ENCODE measurements at regions not wholly inside any gene's neighbourhood (a gene's known extent, or its start where the extent isn't known, plus 50 kb on each side); places are given as distances from the start of the nearest gene placed in this dataset.

DNA sequence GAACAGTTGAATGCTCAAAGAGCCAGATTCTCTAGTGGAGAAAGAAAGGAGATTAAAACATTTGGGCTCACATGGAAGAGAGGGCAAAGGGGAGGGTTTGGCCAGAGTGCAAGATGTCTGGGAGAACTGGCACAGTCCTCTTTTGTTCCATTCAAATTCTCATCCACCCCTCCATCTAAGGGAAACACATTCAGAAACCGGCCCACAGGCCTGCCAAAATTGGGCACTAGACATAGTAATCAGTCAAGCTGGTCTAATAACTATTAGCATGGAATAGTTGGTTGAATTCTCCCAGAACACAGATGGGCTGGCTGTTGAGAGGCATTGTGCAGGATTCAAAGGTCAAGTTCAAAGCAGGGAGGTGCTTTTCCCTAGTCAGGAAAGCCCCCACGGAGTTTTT is 341.4 kb upstream of the IRAK1BP1 start:
- Histone ChIP-seq H3K79me2 (ENCODE audit: control insufficient read depth, insufficient read depth, low read length) (no peaks in the 10 kb centered on the region), H3K4me3 (no peak overlapping the region), H3K9me3 (replicated peaks; ENCODE audit: control insufficient read depth, insufficient read depth, low read depth, low read length) (no peaks in the 10 kb centered on the region), H3K27ac (ENCODE audit: extremely low read depth, low read depth, low read length) (no peak overlapping the region), H3K4me2 (ENCODE audit: insufficient read depth, low read length) (no peak overlapping the region), H3K9me1 (ENCODE audit: control insufficient read depth, insufficient read depth, low read length) (no peaks in the 10 kb centered on the region), H3K36me3 (ENCODE audit: control insufficient read depth, insufficient read depth, low read length) (no peaks in the 10 kb centered on the region), H2AFZ (ENCODE audit: low read depth, low read length) (no peak overlapping the region), H3K9ac (ENCODE audit: insufficient read depth in 1 of 2, low read depth in 2 of 2, low read length in 2 of 2) (no peak overlapping the region), H4K20me1 (replicated peaks; ENCODE audit: control insufficient read depth, insufficient read depth, low read length) (no peaks in the 10 kb centered on the region), H3K4me1 (replicated peaks in 1 of 2; ENCODE audit: control insufficient read depth in 2 of 2, insufficient read depth in 2 of 2, low read length in 2 of 2) (no peaks in the 10 kb centered on the region), H3K27me3 (ENCODE audit: control insufficient read depth in 2 of 2, insufficient read depth in 2 of 2, low read length in 2 of 2) (no peaks in the 10 kb centered on the region)
- intact Hi-C loops (cut with micrococcal nuclease) (no loop called here), in situ Hi-C loops (cut with MboI) (no loop called here)
- no peak for DNase-seq (ENCODE audit: extremely low read depth in 1 of 4, low spot score in 3 of 4)
- WGBS (ENCODE audit: insufficient coverage, low coverage, missing lambda C conversion rate): 0% methylated on average over 2 of the region's 2 CpGs
- CTCF ChIA-PET (ENCODE audit: low intra/inter-chr PET ratio): no interaction called here
- no TSS peak for BruUV-seq (replicated peaks)
- ATAC-seq: no peak
- no peak for TF ChIP-seq NR1H2 (CRISPR knock-in tag; IDR thresholded peaks at IDR 0.05)
- no peak for TF ChIP-seq ZNF253 (CRISPR knock-in tag; conservative IDR thresholded peaks at IDR 0.05)
- no peak for TF ChIP-seq POLR2G (IDR thresholded peaks at IDR 0.05; ENCODE audit: low read depth, low read length)
- TF ChIP-seq, protein P1, sequence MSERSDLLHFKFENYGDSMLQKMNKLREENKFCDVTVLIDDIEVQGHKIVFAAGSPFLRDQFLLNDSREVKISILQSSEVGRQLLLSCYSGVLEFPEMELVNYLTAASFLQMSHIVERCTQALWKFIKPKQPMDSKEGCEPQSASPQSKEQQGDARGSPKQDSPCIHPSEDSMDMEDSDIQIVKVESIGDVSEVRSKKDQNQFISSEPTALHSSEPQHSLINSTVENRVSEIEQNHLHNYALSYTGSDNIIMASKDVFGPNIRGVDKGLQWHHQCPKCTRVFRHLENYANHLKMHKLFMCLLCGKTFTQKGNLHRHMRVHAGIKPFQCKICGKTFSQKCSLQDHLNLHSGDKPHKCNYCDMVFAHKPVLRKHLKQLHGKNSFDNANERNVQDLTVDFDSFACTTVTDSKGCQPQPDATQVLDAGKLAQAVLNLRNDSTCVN (CRISPR knock-in tag; IDR thresholded peaks at IDR 0.05): no peak
- TF ChIP-seq, protein P2, sequence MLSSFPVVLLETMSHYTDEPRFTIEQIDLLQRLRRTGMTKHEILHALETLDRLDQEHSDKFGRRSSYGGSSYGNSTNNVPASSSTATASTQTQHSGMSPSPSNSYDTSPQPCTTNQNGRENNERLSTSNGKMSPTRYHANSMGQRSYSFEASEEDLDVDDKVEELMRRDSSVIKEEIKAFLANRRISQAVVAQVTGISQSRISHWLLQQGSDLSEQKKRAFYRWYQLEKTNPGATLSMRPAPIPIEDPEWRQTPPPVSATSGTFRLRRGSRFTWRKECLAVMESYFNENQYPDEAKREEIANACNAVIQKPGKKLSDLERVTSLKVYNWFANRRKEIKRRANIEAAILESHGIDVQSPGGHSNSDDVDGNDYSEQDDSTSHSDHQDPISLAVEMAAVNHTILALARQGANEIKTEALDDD (IDR thresholded peaks at IDR 0.05): no peak
- TF ChIP-seq SIRT6 (IDR thresholded peaks at IDR 0.05; ENCODE audit: low read depth, low read length): no peak
- no peak for TF ChIP-seq NFIC (IDR thresholded peaks at IDR 0.05)
- TF ChIP-seq CCAR2 (IDR thresholded peaks at IDR 0.05; ENCODE audit: low read depth, low read length): no peak
- TF ChIP-seq, protein P3, sequence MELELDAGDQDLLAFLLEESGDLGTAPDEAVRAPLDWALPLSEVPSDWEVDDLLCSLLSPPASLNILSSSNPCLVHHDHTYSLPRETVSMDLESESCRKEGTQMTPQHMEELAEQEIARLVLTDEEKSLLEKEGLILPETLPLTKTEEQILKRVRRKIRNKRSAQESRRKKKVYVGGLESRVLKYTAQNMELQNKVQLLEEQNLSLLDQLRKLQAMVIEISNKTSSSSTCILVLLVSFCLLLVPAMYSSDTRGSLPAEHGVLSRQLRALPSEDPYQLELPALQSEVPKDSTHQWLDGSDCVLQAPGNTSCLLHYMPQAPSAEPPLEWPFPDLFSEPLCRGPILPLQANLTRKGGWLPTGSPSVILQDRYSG (tag; conservative IDR thresholded peaks at IDR 0.05; ENCODE audit: low read depth): no peak
- no peak for FAIRE-seq
- POLR2A ChIA-PET: no interaction called here

Data from K562 (cell line).